ENCODE measurements at regions not wholly inside any gene's neighbourhood (a gene's known extent, or its start where the extent isn't known, plus 50 kb on each side); places are given as distances from the start of the nearest gene placed in this dataset.

DNA sequence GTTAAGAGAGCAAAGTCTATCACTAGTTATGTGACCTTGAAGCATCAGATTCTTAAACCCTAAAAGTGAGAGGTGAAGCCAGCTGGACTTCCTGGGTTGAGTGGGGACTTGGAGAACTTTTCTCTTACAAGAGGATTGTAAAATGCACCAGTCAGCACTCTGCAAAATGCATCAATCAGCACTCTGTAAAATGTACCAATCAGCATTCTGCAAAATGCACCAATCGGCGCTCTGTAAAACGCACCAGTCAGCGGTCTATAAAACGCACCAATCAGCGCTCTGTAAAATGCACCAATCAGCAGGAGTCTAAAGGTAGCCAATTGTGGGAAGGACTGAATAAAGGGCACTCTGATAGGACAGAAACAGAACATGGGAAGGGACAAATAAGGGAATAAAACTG, 291.6 kb upstream of the FAM98A start:
- no peak for DNase-seq (ENCODE audit: low read depth)

DNA sequence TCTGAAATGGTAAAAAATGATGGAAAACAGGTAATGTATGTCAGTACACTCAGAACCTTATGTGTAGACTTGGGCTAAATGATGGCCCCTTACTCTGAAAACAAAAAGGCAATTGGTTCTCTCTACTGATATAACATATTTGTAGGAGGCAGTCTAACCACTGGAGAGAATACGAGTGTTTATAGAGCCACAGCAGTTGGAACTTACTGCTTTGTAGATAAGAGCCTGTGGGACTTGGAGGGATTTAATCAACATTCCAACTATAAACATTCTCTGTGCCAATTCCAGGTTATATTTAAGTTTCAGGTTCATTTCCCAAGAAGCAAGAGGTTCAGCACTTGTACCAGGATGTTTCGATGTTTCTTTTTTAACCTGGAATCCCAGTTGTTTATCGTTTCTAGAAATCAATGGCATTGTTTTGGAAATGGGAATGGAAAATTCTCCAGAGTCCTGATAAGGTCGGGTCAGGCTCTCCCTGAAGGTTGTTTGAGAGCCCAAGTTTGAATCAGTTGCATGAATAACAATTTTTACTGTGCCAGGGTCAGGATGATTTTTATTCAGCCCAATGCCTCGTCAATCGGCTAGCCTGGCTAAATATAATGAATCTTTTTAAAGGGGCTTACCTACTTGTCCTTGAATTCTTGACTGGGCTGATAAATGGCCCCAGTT, 278.4 kb upstream of the FAM98A start:
- DNase-seq (ENCODE audit: low read depth): no peak

DNA sequence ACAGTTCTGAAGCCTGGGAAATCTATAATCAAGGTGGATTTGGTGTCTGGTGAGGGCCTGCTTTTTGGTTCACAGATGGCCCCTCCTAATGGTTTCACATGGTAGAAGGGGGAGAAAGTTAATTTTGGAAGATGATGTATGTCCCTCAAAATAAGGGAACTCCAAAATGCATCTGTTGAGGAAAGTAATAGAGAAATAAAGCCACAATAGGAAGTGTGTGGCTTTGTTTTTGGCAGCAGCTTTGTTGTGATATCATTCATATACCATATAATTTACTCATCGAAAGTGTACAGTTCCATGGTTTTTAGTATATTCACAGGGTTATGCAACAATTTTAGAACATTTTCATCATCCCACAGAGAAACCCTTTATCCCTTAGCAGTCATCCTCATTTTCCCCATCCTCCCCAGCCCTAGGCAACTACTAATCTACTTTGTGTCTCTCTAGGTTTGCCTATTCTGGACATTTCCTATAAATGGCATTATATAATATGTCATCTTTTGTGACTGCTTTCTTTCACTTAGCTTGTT, 274.0 kb upstream of the FAM98A start:
- DNase-seq (ENCODE audit: low read depth): no peak

DNA sequence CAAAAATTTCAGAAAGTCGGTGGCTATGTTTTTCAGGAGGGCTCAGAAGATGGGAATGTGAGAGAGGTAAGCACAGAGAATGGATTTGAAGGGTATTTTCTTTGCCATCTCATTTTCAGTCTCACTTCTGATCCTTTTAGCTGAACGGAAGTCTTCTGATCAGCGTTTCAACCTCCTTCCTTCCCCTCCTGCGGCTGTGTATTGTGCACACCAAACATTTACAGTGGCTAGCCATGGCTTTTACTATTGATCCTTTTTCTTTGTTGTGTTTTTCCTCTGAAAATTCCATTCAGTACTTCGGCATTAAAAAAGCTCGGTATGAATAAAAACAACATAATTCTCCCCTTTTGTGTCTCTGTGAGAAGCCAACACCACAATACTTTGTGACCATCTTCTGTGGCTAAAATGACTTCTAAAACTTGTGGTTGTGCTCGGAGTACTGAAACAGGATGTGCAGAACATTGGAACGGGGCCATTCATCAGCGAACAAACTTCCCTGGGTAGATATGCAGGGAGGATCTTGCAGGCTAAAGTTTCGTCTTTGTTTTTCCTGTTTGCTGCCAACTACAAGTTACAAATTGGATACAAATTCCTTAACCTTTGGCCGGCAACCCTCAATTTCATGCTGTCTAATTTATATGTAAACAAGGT, 260.8 kb upstream of the FAM98A start:
- DNase-seq (ENCODE audit: low read depth): no peak

DNA sequence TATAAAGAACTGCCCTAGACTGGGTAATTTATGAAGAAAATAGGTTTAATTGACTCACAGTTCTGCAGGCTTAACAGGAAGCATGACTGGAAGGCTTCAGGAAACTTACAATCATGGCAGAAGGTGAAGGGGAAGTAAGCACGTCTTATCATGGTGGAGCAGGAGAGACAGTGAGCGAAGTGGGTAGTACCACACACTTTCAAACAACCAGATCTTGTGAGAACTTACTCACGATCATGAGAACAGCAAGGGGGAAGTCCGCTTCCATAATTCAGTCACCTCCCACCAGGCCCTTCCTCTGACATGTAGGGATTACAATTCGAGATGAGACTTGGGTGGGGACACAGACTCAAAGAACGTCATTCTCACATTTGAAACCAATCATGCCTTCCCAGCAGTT, 260.1 kb upstream of the FAM98A start:
- DNase-seq (ENCODE audit: low read depth): no peak

DNA sequence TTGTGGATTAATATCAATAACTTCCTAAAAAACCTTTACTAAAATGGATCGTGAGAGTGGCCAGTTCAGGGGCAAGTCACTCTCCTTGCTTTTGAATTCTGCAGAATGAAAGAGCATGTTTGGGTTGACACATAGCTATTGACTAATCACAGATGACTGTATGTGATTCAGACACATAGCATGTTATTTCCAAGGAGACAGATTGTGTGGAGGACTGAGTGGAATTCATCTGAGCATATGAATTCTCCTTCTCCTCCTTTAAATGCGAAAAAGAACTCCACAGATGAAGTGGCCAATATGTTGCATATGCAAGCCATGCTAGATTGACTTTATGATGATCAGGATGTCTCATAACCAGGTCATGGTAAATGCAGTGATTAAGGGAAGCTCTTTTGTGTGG, 249.4 kb upstream of the FAM98A start:
- DNase-seq (ENCODE audit: low read depth): no peak

DNA sequence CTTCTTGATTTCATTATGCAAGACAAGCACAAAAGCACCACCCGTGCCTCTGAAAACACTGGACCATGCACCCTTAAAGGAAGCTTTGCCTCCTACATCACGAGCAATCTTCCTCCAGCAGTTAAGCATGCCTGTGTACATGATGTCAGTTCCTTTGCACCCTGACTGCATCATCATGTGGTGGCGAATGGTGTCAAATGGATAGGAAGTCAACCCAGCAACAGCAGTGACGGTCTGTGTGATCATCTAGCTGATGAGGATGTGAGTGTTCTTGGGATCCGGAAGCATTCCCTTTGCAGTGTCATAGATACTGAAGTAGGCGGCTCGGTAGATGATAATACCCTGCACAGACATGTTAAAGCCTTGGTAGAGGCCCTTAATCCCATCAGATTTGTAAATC, 240.7 kb upstream of the FAM98A start:
- no peak for DNase-seq (ENCODE audit: low read depth)

DNA sequence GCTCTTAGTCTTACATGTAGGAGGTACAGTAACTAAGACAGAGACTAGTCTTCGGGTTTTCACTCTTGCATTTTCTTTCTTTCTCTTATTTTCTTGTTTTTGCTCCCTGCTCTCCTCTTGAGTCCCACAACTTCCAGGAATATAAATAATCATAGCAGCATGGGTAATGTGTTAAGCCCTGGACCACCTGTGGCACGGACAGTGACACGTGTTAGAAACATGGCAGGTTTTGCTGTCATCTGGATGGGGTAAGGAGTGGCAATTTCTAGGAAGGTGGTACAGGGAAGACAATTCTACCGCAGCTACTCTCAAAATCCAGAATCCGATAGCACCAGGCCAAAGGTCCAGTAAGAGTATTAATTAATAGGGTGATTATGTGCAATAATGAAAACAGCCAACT, 237.5 kb upstream of the FAM98A start:
- no peak for DNase-seq (ENCODE audit: low read depth)

DNA sequence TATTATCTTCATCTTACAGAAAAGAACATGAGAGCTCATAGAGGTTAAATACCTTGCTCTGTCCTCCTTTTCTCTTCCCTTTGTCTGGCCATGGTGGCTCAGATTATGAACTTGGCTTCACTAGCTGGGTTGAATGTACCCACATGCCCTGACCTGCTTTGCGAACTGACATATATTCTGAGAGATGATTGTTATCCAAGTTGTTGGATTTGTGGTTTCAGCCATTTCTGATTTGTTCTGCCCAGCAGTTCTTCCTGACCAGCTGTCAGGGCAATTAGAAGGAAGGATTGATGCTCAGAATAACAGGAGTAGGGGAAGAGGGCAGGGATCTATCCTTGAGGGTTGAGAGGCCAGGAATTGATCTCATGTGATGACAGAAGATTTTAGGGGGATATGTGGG, 236.8 kb upstream of the FAM98A start:
- no peak for DNase-seq (ENCODE audit: low read depth)

DNA sequence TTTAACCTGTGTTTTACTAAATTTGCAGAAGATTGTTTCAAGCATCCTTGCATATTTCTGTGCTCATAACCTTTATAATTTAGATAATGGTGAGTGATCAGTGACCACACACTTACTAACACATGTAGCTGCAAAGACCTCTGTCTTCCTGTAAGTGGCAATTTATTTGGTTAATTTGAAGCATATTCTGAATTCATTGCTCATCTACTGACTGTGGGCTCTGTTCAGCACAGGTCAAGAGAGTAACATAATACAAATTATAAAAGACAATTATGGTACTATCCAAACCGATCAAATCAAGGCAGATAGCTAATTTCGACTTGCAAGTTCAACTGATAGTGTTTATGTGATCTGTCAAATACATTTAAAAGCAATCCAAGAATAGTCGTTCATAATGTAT, 223.9 kb upstream of the FAM98A start:
- DNase-seq (ENCODE audit: low read depth): no peak

DNA sequence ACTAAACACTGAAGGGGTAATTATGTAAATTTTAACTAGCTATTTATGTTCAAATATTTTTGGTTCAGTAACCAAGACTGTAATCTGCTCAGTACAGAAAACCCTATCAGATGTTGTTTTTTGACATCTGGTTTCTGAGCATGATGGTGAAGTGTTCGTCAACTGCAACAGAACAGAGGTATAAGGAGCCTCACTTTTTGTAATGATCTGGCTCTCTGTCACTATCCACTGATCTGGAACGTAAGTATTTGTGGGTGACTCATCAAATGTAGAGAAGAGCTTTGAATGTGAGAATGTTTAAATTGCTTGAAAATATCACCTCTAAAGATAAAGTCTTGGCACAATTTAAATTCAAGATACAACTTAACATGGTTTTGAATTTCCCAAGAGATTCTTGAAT, 213.6 kb upstream of the FAM98A start:
- no peak for DNase-seq (ENCODE audit: low read depth)

DNA sequence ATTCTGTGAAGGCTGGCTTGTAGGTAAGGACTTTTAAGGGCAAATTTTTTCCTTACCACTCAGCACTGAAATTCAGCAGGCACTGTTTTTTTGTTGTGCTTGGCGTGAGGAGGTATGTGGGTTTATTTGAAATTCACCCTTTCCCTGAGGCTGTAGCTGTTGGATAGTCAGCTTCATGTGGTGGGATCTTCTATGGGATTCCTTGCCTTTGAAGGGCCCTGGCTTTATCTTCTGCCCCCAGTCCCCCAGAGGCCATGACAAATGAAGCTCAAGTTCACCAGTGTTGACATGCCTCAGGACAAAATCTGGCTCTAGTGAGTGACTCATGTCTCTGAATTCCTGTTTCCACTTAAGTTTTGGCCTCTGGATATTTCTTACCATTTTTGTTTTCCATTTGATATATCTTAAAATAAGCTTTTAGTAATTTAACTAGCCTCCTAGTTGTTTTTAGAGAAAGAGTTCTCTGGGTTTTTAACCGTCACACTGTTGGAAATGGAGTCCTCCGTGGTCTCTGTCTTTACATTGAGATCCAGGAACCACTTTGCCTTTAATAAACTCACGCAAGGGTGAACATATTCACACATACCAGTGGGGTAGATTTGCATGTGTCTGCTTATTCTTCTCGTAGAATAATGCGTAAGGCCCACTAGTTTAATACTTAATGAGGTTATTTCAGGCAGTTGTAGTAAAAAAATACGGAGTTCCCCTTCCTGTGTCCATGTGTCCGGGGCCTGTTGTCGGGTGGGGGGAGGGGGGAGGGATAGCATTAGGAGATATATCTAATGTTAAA, 211.1 kb upstream of the FAM98A start:
- no peak for DNase-seq (ENCODE audit: low read depth)

DNA sequence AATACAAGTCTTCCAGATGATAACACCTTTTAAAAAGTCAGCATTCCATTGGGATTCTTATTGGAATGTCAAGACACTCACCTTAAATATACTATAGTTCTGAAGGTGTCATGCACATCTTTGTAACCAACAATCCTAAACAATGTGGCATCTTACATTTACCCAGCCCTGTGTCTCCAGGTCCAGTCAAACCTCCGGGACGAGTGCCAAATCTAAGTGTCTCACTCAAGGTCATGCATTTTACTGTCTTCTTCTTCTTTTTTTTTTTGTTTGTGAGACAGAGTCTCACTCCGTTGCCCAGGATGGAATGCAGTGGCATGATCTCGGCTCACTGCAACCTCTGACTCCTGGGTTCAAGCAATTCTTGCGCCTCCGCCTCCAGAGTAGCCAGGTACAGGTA, 206.9 kb upstream of the FAM98A start:
- DNase-seq (ENCODE audit: low read depth): no peak

DNA sequence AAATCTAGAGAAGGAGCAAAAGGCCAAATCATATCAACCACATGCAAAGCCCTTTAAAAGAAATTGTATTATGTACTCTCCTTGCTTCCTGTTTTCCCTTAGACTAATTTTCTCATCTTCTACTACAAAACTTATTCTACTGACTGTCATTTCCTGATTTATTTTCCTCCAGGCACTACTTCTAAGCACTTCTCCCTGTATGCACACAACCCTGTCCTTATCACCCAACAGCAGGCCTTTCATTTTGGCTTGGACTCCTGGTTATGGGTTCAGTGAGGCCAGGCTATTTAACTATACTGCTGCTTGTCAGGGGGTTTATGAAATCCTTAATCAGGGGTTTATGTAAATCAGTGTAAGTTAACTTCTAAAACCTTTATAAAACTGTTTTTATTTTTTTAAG, 205.1 kb upstream of the FAM98A start:
- DNase-seq (ENCODE audit: low read depth): no peak

DNA sequence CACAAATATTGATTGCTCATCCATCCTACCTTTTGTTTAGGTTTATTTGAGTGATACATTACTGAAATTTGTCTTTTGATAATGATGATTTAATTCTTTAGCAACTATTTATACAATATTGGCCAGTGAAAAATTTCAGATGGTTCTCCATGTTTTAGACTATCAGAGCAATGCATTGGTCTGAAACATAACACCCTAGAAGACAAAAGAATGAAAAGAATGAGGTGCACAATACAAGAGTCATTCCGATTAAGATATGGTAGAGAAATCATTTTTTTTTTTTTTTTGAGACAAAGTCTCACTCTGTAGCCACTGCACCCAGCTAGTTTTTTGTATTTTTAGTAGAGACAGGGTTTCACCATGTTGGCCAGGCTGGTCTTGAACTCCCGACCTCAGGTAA, 197.4 kb upstream of the FAM98A start:
- DNase-seq (ENCODE audit: low read depth): no peak

DNA sequence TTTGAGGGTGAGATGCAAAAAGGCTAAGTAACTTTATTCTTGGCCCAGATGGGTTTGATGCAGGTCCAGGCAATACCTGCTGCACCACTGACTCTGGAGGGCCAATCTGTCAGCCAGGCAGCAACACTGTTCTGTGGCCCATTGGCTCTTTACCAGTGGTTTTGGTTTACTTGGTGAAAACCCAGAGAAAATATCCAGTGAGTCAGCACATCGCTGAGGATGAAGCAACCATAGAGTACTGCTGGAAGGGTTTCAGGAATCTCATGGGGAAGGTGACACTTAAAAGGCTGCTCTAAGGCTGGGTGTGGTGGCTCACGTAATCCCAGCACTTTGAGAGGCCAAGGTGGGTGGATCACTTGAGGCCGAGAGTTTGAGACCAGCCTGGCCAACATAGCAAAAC, 192.5 kb upstream of the FAM98A start:
- DNase-seq (ENCODE audit: low read depth): no peak

DNA sequence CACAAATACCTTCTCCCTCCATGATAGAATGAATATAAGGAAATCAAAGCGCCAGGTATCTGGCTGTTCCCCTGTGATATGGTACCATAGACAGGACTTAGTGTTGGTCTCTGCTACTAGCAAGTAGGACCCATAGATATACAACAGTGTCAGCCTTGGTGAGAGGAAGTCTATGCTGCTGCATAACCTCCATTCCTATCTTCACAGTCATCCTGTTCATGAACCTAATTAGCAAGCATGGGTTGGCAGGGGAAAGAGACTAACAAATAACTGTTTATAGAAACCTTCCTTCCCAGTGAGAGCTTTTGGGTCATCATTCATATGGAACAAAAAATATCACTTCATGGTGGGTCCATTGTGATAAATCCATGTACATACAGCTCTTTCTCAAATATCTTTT, 188.9 kb upstream of the FAM98A start:
- no peak for DNase-seq (ENCODE audit: low read depth)

DNA sequence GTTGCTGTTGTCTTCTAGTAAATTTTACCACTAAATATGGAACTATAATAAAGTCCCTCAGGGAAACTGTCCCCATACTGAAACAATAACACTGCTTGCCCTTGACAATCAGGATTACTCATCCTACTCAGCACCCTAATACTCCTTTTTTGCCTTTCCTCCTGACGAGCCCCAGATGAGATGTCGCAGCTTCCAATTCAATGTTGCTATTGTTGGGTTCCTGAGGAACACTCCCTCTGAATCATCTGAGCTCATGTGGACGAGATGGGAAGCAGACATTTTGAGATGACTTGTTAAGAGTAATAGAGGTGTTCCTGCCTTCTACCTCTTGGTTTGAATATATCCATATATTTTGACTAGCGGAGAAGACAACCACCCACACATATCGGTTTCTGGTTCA, 187.8 kb upstream of the FAM98A start:
- no peak for DNase-seq (ENCODE audit: low read depth)

DNA sequence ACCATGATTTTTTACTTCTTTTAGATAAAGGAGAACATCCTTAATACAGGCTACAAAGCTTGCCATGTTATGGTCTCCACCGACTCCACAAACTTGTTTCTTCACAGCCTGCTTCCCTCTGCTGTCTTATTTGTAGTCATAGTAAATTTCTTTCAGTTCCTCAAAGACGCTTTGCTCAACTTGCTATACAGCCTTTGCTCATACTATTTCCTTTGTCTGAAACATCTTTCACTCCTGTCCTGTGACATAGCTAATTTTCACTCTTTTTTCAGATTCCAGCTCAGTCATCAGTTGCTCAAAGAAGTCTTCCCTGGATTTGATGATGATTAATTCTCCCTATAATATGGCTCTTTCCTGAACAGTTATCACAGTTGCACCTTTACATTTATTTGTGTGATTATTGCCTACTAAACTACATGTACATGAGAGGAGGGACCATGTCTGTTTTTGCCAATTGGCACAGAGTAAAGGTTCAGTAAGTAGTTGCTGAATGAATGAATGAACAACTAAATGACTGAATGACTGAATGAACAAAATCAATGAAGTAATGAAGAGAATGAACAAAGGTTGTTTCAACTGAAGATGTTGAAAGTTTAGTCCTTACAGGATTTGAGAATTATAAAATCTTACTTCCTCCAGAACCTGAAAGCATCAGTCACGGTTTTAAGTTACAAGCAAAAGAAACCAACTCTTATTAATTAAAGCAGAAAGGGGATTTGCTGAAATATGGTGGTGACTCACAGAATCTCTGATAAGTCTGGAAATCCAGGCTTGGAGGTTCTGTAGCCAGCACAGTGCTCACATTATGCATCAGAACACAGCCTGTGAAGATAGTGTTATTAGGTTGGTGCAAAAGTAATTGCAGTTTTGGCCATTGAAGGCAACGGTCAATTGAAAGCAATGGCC, 186.4 kb upstream of the FAM98A start:
- no peak for DNase-seq (ENCODE audit: low read depth)

DNA sequence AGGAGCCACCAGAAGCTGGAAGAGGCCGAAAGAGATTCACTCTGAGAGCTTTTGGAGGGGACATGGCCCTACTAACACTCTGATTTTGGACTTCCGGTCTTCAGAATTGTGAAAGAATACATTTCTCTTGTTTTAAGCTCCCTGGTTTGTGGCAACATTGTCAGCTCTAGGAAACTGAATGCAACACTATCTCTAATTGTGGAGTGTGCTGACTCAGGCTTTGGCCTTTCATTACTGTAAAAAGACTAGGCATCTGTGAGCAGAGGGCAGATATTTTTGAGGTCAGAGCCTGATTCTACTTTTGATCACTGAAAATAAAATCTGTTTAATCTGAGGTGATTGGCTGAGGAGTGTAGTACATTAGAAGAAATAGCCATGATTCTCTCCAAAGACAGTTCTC, 185.4 kb upstream of the FAM98A start:
- DNase-seq (ENCODE audit: low read depth): no peak

DNA sequence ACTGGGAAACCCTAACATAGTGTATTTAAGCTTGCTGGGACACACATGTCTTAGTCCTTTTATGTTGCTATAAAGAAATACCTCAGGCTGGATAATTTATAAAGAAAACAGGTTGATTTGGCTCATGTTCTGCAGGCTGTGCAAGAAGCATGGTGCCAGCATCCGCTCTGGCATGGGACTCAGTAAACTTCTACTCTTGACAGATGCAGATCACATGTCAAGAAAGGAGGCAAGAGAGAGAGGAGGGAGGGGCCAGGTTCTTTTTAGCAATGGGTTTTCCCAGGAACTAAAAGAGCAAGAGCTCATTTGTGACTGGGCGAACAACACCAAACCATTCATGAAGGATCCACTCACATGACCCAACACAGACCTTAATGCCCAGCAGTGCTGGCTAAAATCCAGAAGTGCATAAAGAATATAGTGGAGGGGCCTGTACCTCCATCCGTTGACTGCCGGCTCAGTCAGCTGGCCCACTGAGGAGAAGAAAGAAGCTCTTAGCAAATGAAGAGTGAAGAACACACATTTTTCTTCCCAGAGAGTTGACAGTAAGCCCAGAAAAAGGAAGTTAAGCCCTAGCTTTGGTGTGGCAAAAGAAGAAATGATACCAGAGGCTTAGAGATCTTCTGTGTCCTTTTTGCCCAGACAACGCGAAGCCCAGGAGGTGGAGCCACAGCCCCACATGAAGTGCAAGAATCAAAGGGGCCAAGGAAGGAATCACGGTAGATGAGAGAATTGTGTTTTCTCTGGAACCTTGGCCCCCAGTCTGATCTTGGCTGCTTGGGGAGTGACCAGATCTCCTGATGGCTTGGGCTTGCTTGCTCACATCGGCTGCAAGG, 183.5 kb upstream of the FAM98A start:
- no peak for DNase-seq (ENCODE audit: low read depth)

Measured in activated T-helper 9 cell treated with anti-CD3 and anti-CD28 coated beads, Interleukin-2, amount 50 U/mL, for 16 hours (primary cell).